HEK293 (cell line): ENCODE measurements at regions not wholly inside any gene's neighbourhood (a gene's known extent, or its start where the extent isn't known, plus 50 kb on each side); places are given as distances from the start of the nearest gene placed in this dataset.
A peak's percentile ranks its signal among the peaks of the same experiment; 100 is the strongest.

ENCODE experiments used
- CTCF ChIA-PET: fragments of 350-600 bp; formaldehyde crosslinking; extraction: SDS; loops from one replicate; lab custom pipeline; 2021; ENCODE audit warnings: antibody characterized with exemption; lab: Yijun Ruan, JAX
- POLR2A ChIA-PET: fragments of 300-600 bp; formaldehyde crosslinking; extraction: SDS; loops from one replicate; lab custom pipeline; 2020; ENCODE audit warnings: antibody characterized with exemption, inconsistent platforms; lab: Yijun Ruan, JAX
- H3K27ac ChIP-seq: fragments of 200-500 bp; sonication (Bioruptor generic); 2 replicates; pipeline ENCODE4 v1.5.1; 2014; ENCODE audit warnings: low read depth, low read length, control low read depth, inconsistent platforms; ENCODE audit errors: extremely low read depth
- H3K36me3 ChIP-seq, 2 experiments: fragments of 200-500 bp in 1 of 2; sonication (Bioruptor generic) in 1 of 2; 1 replicate in 1 of 2; 2 replicates in 1 of 2; pipeline ENCODE4 v1.5.1; 2014 to 2017; ENCODE audit warnings: inconsistent platforms in 2 of 2, low read length in 2 of 2; ENCODE audit not compliant: control insufficient read depth in 2 of 2, insufficient read depth in 1 of 2
- H3K4me1 ChIP-seq: fragments of 200-500 bp; sonication (Bioruptor generic); 2 replicates; pipeline ENCODE4 v1.5.1; 2014; ENCODE audit warnings: mild to moderate bottlenecking, low read length, inconsistent platforms; ENCODE audit not compliant: control insufficient read depth, insufficient read depth
- H3K4me3 ChIP-seq: 2 replicates; pipeline ENCODE4 v1.5.1; 2011; ENCODE audit warnings: low read depth, mild to moderate bottlenecking, control low read depth, low read length, moderate library complexity
- H3K9me3 ChIP-seq: fragments of 200-500 bp; sonication (Bioruptor generic); 2 replicates; pipeline ENCODE4 v1.5.1; 2014; ENCODE audit warnings: low read depth, low read length, inconsistent platforms; ENCODE audit not compliant: control insufficient read depth, insufficient read depth
- GLIS2 ChIP-seq: fragments of 450-650 bp; formaldehyde crosslinking; IDR thresholded peaks from 2 replicates; pipeline ENCODE4 v1.5.1; 2016; ENCODE audit warnings: missing biosample characterization, missing genetic modification characterization
- HOXA7 ChIP-seq: sonication (generic); formaldehyde crosslinking; IDR thresholded peaks from 2 replicates; pipeline ENCODE4 v1.8.1; 2022; ENCODE audit warnings: missing genetic modification reagents, borderline replicate concordance
- KLF17 ChIP-seq: fragments of 450-650 bp; formaldehyde crosslinking; IDR thresholded peaks from 2 replicates; pipeline ENCODE4 v1.5.1; 2016; ENCODE audit warnings: missing biosample characterization, missing genetic modification characterization
- PRDM4 ChIP-seq: fragments of 450-650 bp; formaldehyde crosslinking; IDR thresholded peaks from 2 replicates; pipeline ENCODE4 v1.5.1; 2017; ENCODE audit warnings: missing biosample characterization, missing genetic modification characterization
- ZBTB17 ChIP-seq: fragments of 450-650 bp; formaldehyde crosslinking; IDR thresholded peaks from 2 replicates; pipeline ENCODE4 v1.5.1; 2016; ENCODE audit warnings: missing biosample characterization, missing genetic modification characterization
- ZNF202 ChIP-seq: fragments of 450-650 bp; formaldehyde crosslinking; IDR thresholded peaks from 2 replicates; pipeline ENCODE4 v1.5.1; 2016; ENCODE audit warnings: missing biosample characterization, missing genetic modification characterization, borderline replicate concordance
- ZNF214 ChIP-seq: fragments of 450-650 bp; formaldehyde crosslinking; IDR thresholded peaks from 2 replicates; pipeline ENCODE4 v1.5.1; 2017; ENCODE audit warnings: missing biosample characterization, mild to moderate bottlenecking, missing genetic modification characterization, borderline replicate concordance
- ZNF223 ChIP-seq: fragments of 450-650 bp; formaldehyde crosslinking; IDR thresholded peaks from 2 replicates; pipeline ENCODE4 v1.5.1; 2016; ENCODE audit warnings: missing biosample characterization, missing genetic modification characterization
- ZNF266 ChIP-seq: fragments of 450-650 bp; formaldehyde crosslinking; IDR thresholded peaks from 2 replicates; pipeline ENCODE4 v1.5.1; 2016; ENCODE audit warnings: missing biosample characterization, missing genetic modification characterization, low read depth
- ZNF354C ChIP-seq: fragments of 450-650 bp; formaldehyde crosslinking; IDR thresholded peaks from 2 replicates; pipeline ENCODE4 v1.5.1; 2016; ENCODE audit warnings: missing biosample characterization, missing genetic modification characterization, low read depth, borderline replicate concordance
- ZNF394 ChIP-seq: fragments of 450-650 bp; formaldehyde crosslinking; IDR thresholded peaks from 2 replicates; pipeline ENCODE4 v1.5.1; 2016; ENCODE audit warnings: missing biosample characterization, missing genetic modification characterization, mild to moderate bottlenecking, moderate library complexity, borderline replicate concordance
- ZNF416 ChIP-seq: fragments of 450-650 bp; formaldehyde crosslinking; IDR thresholded peaks from 2 replicates; pipeline ENCODE4 v1.5.1; 2016; ENCODE audit warnings: missing biosample characterization, missing genetic modification characterization
- ZNF473 ChIP-seq: fragments of 450-650 bp; formaldehyde crosslinking; IDR thresholded peaks from 2 replicates; pipeline ENCODE4 v1.5.1; 2017; ENCODE audit warnings: missing biosample characterization, missing genetic modification characterization
- ZNF514 ChIP-seq: fragments of 450-650 bp; formaldehyde crosslinking; IDR thresholded peaks from 2 replicates; pipeline ENCODE4 v1.5.1; 2016; ENCODE audit warnings: missing biosample characterization, missing genetic modification characterization
- ZNF548 ChIP-seq: fragments of 450-650 bp; formaldehyde crosslinking; IDR thresholded peaks from 2 replicates; pipeline ENCODE4 v1.5.1; 2016; ENCODE audit warnings: missing biosample characterization, missing genetic modification characterization
- ZNF560 ChIP-seq: fragments of 450-650 bp; formaldehyde crosslinking; IDR thresholded peaks from 2 replicates; pipeline ENCODE4 v1.5.1; 2017; ENCODE audit warnings: missing biosample characterization, missing genetic modification characterization, borderline replicate concordance
- ZNF571 ChIP-seq: fragments of 450-650 bp; formaldehyde crosslinking; IDR thresholded peaks from 2 replicates; pipeline ENCODE4 v1.5.0; 2017; ENCODE audit warnings: missing biosample characterization, missing genetic modification characterization
- ZNF639 ChIP-seq: fragments of 450-650 bp; formaldehyde crosslinking; IDR thresholded peaks from 2 replicates; pipeline ENCODE4 v1.5.1; 2016; ENCODE audit warnings: missing biosample characterization, missing genetic modification characterization
- ZNF776 ChIP-seq: fragments of 450-650 bp; formaldehyde crosslinking; IDR thresholded peaks from 2 replicates; pipeline ENCODE4 v1.5.0; 2017; ENCODE audit warnings: missing biosample characterization, missing genetic modification characterization, borderline replicate concordance
- ZNF777 ChIP-seq: fragments of 450-650 bp; formaldehyde crosslinking; IDR thresholded peaks from 2 replicates; pipeline ENCODE4 v1.5.1; 2017; ENCODE audit warnings: missing biosample characterization, missing genetic modification characterization, borderline replicate concordance
- ZNF785 ChIP-seq: fragments of 450-650 bp; formaldehyde crosslinking; IDR thresholded peaks from 2 replicates; pipeline ENCODE4 v1.5.1; 2016; ENCODE audit warnings: missing biosample characterization, missing genetic modification characterization
- ZNF843 ChIP-seq: fragments of 450-650 bp; formaldehyde crosslinking; IDR thresholded peaks from 2 replicates; pipeline ENCODE4 v1.5.1; 2016; ENCODE audit warnings: missing biosample characterization, missing genetic modification characterization
- TF ChIP-seq, protein P1 (sequence below): fragments of 450-650 bp; formaldehyde crosslinking; IDR thresholded peaks from 2 replicates; pipeline ENCODE4 v1.5.1; 2016; ENCODE audit warnings: missing biosample characterization, missing genetic modification characterization
- TF ChIP-seq, protein P2 (sequence below): IDR thresholded peaks from 2 replicates; pipeline ENCODE4 v1.6.1; 2011; ENCODE audit warnings: mild to moderate bottlenecking, low read depth, low read length, borderline replicate concordance

GRCh38 chr1:2928366-2929325, 92.6 kb upstream of the ACTRT2 start (continued):
- TF ChIP-seq, protein P1, sequence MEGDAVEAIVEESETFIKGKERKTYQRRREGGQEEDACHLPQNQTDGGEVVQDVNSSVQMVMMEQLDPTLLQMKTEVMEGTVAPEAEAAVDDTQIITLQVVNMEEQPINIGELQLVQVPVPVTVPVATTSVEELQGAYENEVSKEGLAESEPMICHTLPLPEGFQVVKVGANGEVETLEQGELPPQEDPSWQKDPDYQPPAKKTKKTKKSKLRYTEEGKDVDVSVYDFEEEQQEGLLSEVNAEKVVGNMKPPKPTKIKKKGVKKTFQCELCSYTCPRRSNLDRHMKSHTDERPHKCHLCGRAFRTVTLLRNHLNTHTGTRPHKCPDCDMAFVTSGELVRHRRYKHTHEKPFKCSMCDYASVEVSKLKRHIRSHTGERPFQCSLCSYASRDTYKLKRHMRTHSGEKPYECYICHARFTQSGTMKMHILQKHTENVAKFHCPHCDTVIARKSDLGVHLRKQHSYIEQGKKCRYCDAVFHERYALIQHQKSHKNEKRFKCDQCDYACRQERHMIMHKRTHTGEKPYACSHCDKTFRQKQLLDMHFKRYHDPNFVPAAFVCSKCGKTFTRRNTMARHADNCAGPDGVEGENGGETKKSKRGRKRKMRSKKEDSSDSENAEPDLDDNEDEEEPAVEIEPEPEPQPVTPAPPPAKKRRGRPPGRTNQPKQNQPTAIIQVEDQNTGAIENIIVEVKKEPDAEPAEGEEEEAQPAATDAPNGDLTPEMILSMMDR (tag by site-specific recombination), result no peak
- TF ChIP-seq ZNF473 (tag by site-specific recombination), result no peak
- TF ChIP-seq ZNF571 (tag by site-specific recombination), result no peak
- TF ChIP-seq ZBTB17 (tag by site-specific recombination), result no peak
- TF ChIP-seq ZNF785 (tag by site-specific recombination), result no peak
- no peak for TF ChIP-seq ZNF843
- no peak for TF ChIP-seq ZNF416
- TF ChIP-seq ZNF202 (tag by site-specific recombination), result no peak
- no peak for TF ChIP-seq GLIS2 (tag by site-specific recombination)
- TF ChIP-seq ZNF214 (tag by site-specific recombination), result no peak

DNA sequence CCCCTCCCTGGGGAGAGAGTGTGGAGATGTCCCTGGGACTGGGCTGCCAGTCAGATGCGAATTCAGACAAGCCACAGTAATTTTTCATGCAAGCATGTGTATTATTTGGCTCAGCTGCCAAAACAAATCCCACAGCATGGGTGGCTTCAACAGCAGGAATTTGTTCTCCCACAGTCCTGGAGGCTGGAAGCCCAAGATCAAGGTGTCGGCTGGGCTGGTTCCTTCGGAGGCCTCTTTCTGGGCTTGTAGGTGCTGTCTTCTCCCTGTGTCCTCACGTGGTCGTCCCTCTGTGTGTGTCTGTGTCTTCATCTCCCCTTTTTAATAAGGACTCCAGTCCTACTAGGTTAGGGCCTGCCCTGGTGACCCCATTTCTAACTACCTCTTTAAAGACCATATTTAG, 91.9 kb upstream of the ACTRT2 start:
- H3K27ac ChIP-seq, result no peak overlapping the region
- no peaks in the 10 kb centered on the region for H3K4me1 ChIP-seq
- POLR2A ChIA-PET, result no interaction called here
- CTCF ChIA-PET, result no interaction called here
- no peaks in the 10 kb centered on the region for H3K9me3 ChIP-seq
- H3K4me3 ChIP-seq, result no peak overlapping the region
- no peak for TF ChIP-seq HOXA7 (CRISPR knock-in tag)
- peak; percentile 94 for TF ChIP-seq ZNF548 (tag by site-specific recombination)
- no peak for TF ChIP-seq ZNF214 (tag by site-specific recombination)
- TF ChIP-seq, protein P2, sequence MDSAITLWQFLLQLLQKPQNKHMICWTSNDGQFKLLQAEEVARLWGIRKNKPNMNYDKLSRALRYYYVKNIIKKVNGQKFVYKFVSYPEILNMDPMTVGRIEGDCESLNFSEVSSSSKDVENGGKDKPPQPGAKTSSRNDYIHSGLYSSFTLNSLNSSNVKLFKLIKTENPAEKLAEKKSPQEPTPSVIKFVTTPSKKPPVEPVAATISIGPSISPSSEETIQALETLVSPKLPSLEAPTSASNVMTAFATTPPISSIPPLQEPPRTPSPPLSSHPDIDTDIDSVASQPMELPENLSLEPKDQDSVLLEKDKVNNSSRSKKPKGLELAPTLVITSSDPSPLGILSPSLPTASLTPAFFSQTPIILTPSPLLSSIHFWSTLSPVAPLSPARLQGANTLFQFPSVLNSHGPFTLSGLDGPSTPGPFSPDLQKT, result no peak
- H3K36me3 ChIP-seq, result no peaks in the 10 kb centered on the region

DNA sequence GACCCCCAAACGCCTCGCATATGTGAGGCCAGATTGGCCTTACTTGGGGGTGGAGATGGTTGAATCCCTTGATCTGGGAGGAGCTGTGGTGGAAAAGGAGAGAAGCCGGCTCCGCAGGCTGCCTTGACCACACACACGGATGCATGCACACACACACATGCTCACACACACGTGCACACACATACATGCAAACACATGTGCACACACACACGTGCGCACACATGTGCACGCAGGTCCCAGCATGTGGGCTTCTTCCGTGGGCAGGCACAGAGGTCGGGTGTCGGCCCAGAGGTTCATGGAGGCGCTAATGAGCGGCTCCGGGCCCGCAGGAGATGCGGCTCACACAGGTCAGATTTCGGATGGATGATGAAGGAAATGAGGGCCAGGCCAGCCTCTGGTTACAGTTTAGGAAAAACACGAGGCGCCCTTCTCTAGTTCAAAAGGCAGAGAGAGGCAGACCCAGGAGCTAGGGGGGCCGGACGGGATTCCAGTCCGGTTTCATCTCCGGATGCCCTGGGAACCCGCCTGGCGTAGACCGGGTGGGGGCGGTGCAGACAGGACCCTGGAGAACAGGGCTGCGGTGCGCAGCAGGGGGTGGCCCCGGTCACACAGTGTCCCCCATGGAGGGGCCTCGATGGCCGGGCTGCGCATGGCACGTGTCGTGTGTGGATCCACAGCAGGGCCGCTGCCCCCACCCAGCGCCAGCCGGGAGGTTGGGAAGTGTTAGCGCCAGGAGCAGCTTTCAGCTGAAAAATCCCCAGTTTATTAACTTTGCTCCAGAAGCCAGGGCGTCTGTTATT, 91.1 kb upstream of the ACTRT2 start:
- Histone ChIP-seq H3K4me3 (no peak overlapping the region), H3K36me3 (no peaks in the 10 kb centered on the region), H3K27ac (no peak overlapping the region), H3K9me3 (no peaks in the 10 kb centered on the region), H3K4me1 (no peaks in the 10 kb centered on the region)
- POLR2A ChIA-PET, result no interaction called here
- CTCF ChIA-PET, result interaction anchor here (0.9 kb wide), 1 partner anchor 9 kb away, joined by 4 read pairs; no protein-coding TSS in a partner anchor
- TF ChIP-seq PRDM4 (tag by site-specific recombination) (no peak), KLF17 (tag by site-specific recombination) (no peak), ZNF266 (tag by site-specific recombination) (no peak), ZNF560 (tag by site-specific recombination) (no peak), ZNF776 (tag by site-specific recombination) (no peak), ZNF777 (tag by site-specific recombination) (no peak), ZNF223 (tag by site-specific recombination) (no peak), ZNF639 (tag by site-specific recombination) (no peak), ZNF354C (tag by site-specific recombination) (no peak), ZNF514 (tag by site-specific recombination) (no peak), ZNF394 (no peak)
